Liver (tissue), 8 donors: ENCODE measurements at regions not wholly inside any gene's neighbourhood (a gene's known extent, or its start where the extent isn't known, plus 50 kb on each side); places are given as distances from the start of the nearest gene placed in this dataset.

Experiments used
- DNase-seq: peaks from one replicate; pipeline ENCODE4 v3.0.0-alpha.2; 2017; ENCODE audit warnings: low spot score
- H3K27ac ChIP-seq, 2 donors: one replicate each; pipeline ENCODE4 v1.7.0; 2013; ENCODE audit warnings: inconsistent platforms in 2 of 2, low read length in 2 of 2, control low read depth in 1 of 2, low read depth in 1 of 2, mild to moderate bottlenecking in 1 of 2
- H3K27me3 ChIP-seq, 4 donors: one replicate each; pipeline versions ENCODE4 v1.6.1 to v1.7.0; 2013; ENCODE audit warnings: low read length in 3 of 4, inconsistent platforms in 1 of 4, mild to moderate bottlenecking in 1 of 4, moderate library complexity in 1 of 4; ENCODE audit not compliant: control insufficient read depth in 4 of 4, insufficient read depth in 4 of 4
- H3K36me3 ChIP-seq, 4 donors: one replicate each; pipeline versions ENCODE4 v1.6.1 to v1.7.0; 2013; ENCODE audit warnings: low read length in 3 of 4, mild to moderate bottlenecking in 3 of 4, low read depth in 1 of 4, moderate library complexity in 1 of 4; ENCODE audit not compliant: control insufficient read depth in 4 of 4, insufficient read depth in 3 of 4
- H3K4me1 ChIP-seq, 4 donors: one replicate each; pipeline versions ENCODE4 v1.6.1 to v1.7.0; 2013; ENCODE audit warnings: low read length in 3 of 4, mild to moderate bottlenecking in 3 of 4, moderate library complexity in 1 of 4; ENCODE audit not compliant: control insufficient read depth in 4 of 4, insufficient read depth in 4 of 4
- H3K4me3 ChIP-seq, 3 donors: one replicate each; pipeline versions ENCODE4 v1.6.1 to v1.7.0; 2013; ENCODE audit warnings: low read length in 3 of 3, control low read depth in 1 of 3, low read depth in 1 of 3, mild to moderate bottlenecking in 1 of 3
- H3K9ac ChIP-seq, 2 donors: one replicate each; pipeline ENCODE4 v1.7.0; 2013; ENCODE audit warnings: low read length in 2 of 2, mild to moderate bottlenecking in 2 of 2, moderate library complexity in 2 of 2, control low read depth in 1 of 2, low read depth in 1 of 2
- H3K9me3 ChIP-seq, 4 donors: one replicate each; pipeline versions ENCODE4 v1.6.1 to v1.7.0; 2013; ENCODE audit warnings: low read length in 3 of 4; ENCODE audit not compliant: control insufficient read depth in 4 of 4
- ATF3 ChIP-seq: IDR thresholded peaks from 2 replicates; pipeline ENCODE4 v1.6.1; 2016; ENCODE audit warnings: antibody characterized with exemption
- CTCF ChIP-seq: fragments of 150-350 bp; IDR thresholded peaks from 2 replicates; pipeline ENCODE4 v1.5.1; 2017; ENCODE audit warnings: improper control_type of control experiment, low read depth, low read length; ENCODE audit not compliant: missing input control
- EGR1 ChIP-seq, 2 donors: IDR thresholded peaks; 2 replicates each; pipeline ENCODE4 v1.6.1; 2016 to 2018; ENCODE audit warnings: antibody characterized with exemption in 2 of 2, low read depth in 2 of 2
- FOXA1 ChIP-seq: IDR thresholded peaks from 2 replicates; pipeline ENCODE4 v1.6.1; 2016; ENCODE audit warnings: antibody characterized with exemption
- FOXA2 ChIP-seq: IDR thresholded peaks from 2 replicates; pipeline ENCODE4 v1.6.1; 2016; ENCODE audit warnings: antibody characterized with exemption
- GABPA ChIP-seq, 2 donors: IDR thresholded peaks in 1 of 2; conservative IDR thresholded peaks in 1 of 2; 2 replicates each; pipeline ENCODE4 v1.6.1; 2016; ENCODE audit warnings: antibody characterized with exemption in 2 of 2, mild to moderate bottlenecking in 1 of 2, moderate library complexity in 1 of 2
- HNF4A ChIP-seq, 2 donors: conservative IDR thresholded peaks; 2 replicates each; pipeline ENCODE4 v1.6.1; 2016; ENCODE audit warnings: antibody characterized with exemption in 2 of 2, mild to moderate bottlenecking in 2 of 2
- HNF4G ChIP-seq: IDR thresholded peaks from 2 replicates; pipeline ENCODE4 v1.6.1; 2016; ENCODE audit warnings: antibody characterized with exemption
- JUND ChIP-seq, 2 donors: IDR thresholded peaks; 2 replicates each; pipeline ENCODE4 v1.6.1; 2016; ENCODE audit warnings: antibody characterized with exemption in 2 of 2
- MAX ChIP-seq: IDR thresholded peaks from 2 replicates; pipeline ENCODE4 v1.6.1; 2016; ENCODE audit warnings: antibody characterized with exemption
- NR2F2 ChIP-seq: IDR thresholded peaks from 2 replicates; pipeline ENCODE4 v1.6.1; 2016; ENCODE audit warnings: antibody characterized with exemption
- RAD21 ChIP-seq, 2 donors: IDR thresholded peaks; 2 replicates each; pipeline ENCODE4 v1.6.1; 2016; ENCODE audit warnings: antibody characterized with exemption in 2 of 2, mild to moderate bottlenecking in 2 of 2
- REST ChIP-seq: IDR thresholded peaks from 2 replicates; pipeline ENCODE4 v1.6.1; 2016; ENCODE audit warnings: antibody characterized with exemption, mild to moderate bottlenecking
- RXRA ChIP-seq, 2 donors: IDR thresholded peaks; 2 replicates each; pipeline ENCODE4 v1.6.1; 2017 to 2018; ENCODE audit warnings: antibody characterized with exemption in 2 of 2, mild to moderate bottlenecking in 1 of 2
- SP1 ChIP-seq: IDR thresholded peaks from 2 replicates; pipeline ENCODE4 v1.6.1; 2018; ENCODE audit warnings: antibody characterized with exemption, mild to moderate bottlenecking
- YY1 ChIP-seq: IDR thresholded peaks from 2 replicates; pipeline ENCODE4 v1.6.1; 2016; ENCODE audit warnings: antibody characterized with exemption, mild to moderate bottlenecking
- ZBTB33 ChIP-seq: IDR thresholded peaks from 2 replicates; pipeline ENCODE4 v1.6.1; 2016; ENCODE audit warnings: antibody characterized with exemption
- WGBS: extraction: QIAGEN DNeasy Blood & Tissue Kit; methylation state at CpG from one replicate; pipeline ENCODE4 v1.1.7; 2013; 5-methylcytosine and 5-hydroxymethylcytosine counted together
- donor health status: healthy.
- donor health status: healthy.
- donor health status: healthy.
- donor health status: healthy.
- donor health status: healthy.

- TF ChIP-seq GABPA (IDR thresholded peaks at IDR 0.05 in 1 of 2, conservative IDR thresholded peaks at IDR 0.05 in 1 of 2), result no peak
Measured at GRCh38 chr3:161602918-161603317, 106.3 kb downstream of the OTOL1 start (continued).

- no peak overlapping the region for H3K4me3 ChIP-seq
- 57% methylated on average over 1 of the region's 1 CpG for WGBS
- no peaks in the 10 kb centered on the region for H3K27me3 ChIP-seq
- no peaks in the 10 kb centered on the region for H3K36me3 ChIP-seq
- no peak for DNase-seq
- H3K4me1 ChIP-seq, result no peaks in the 10 kb centered on the region
- H3K9me3 ChIP-seq, result peaks cover 0 to 4% (median 1%) of the 10 kb centered on the region in 4 donors
- TF ChIP-seq GABPA (IDR thresholded peaks at IDR 0.05 in 1 of 2, conservative IDR thresholded peaks at IDR 0.05 in 1 of 2), result no peak
- TF ChIP-seq EGR1 (IDR thresholded peaks at IDR 0.05; ENCODE audit: low read depth in 2 of 2), result no peak
- no peak for TF ChIP-seq JUND (IDR thresholded peaks at IDR 0.05)
- no peak for TF ChIP-seq RXRA (IDR thresholded peaks at IDR 0.05)
- no peak for TF ChIP-seq MAX
- no peak for TF ChIP-seq ZBTB33
- TF ChIP-seq RAD21 (IDR thresholded peaks at IDR 0.05), result no peak
- TF ChIP-seq CTCF, result no peak
- TF ChIP-seq YY1, result no peak
- TF ChIP-seq HNF4G, result no peak
- TF ChIP-seq FOXA1, result no peak
- TF ChIP-seq FOXA2, result no peak
- no peak for TF ChIP-seq HNF4A (conservative IDR thresholded peaks at IDR 0.05)
- no peak for TF ChIP-seq REST
- no peak for TF ChIP-seq SP1
- no peak for TF ChIP-seq NR2F2
- TF ChIP-seq ATF3, result no peak
- no peak overlapping the region for H3K27ac ChIP-seq
- H3K9ac ChIP-seq, result no peak overlapping the region
Measured at GRCh38 chr3:161607056-161607455, 110.4 kb downstream of the OTOL1 start.
